ENCODE measurements at regions not wholly inside any gene's neighbourhood (a gene's known extent, or its start where the extent isn't known, plus 50 kb on each side); places are given as distances from the start of the nearest gene placed in this dataset.

GRCh38 chr13:80509264-80509663 is 168.3 kb upstream of the SPRY2 start:
- intact Hi-C loops (cut with micrococcal nuclease): no loop called here
- Mint-ChIP-seq H3K9me3 (ENCODE audit: unreplicated experiment) (no peaks in the 10 kb centered on the region), H3K27ac (ENCODE audit: low read depth, unreplicated experiment) (peak overlapping the region; percentile 20), H3K27me3 (ENCODE audit: insufficient read depth, unreplicated experiment) (no peaks in the 10 kb centered on the region), H3K4me1 (ENCODE audit: insufficient read depth, unreplicated experiment) (peaks cover 27% of the 10 kb centered on the region), H3K4me3 (ENCODE audit: unreplicated experiment) (no peak overlapping the region), H3K36me3 (ENCODE audit: insufficient read depth, unreplicated experiment) (no peaks in the 10 kb centered on the region)
- BruUV-seq (replicated peaks): no TSS peak
- TF ChIP-seq, protein P1, sequence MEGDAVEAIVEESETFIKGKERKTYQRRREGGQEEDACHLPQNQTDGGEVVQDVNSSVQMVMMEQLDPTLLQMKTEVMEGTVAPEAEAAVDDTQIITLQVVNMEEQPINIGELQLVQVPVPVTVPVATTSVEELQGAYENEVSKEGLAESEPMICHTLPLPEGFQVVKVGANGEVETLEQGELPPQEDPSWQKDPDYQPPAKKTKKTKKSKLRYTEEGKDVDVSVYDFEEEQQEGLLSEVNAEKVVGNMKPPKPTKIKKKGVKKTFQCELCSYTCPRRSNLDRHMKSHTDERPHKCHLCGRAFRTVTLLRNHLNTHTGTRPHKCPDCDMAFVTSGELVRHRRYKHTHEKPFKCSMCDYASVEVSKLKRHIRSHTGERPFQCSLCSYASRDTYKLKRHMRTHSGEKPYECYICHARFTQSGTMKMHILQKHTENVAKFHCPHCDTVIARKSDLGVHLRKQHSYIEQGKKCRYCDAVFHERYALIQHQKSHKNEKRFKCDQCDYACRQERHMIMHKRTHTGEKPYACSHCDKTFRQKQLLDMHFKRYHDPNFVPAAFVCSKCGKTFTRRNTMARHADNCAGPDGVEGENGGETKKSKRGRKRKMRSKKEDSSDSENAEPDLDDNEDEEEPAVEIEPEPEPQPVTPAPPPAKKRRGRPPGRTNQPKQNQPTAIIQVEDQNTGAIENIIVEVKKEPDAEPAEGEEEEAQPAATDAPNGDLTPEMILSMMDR (IDR thresholded peaks at IDR 0.05; ENCODE audit: unreplicated experiment): no peak
- DNase-seq (ENCODE audit: unreplicated experiment): peak; percentile 16
- POLR2A ChIA-PET: interaction anchor here (0.6 to 1.8 kb wide), 3 partner anchors 23 to 168 kb away, joined by 3 to 5 read pairs (median 5); partner anchors contain the start of gene SPRY2
- CTCF ChIA-PET: interaction anchor here (0.9 kb wide), 1 partner anchor 30 kb away, joined by 4 read pairs; no protein-coding TSS in a partner anchor

DNA sequence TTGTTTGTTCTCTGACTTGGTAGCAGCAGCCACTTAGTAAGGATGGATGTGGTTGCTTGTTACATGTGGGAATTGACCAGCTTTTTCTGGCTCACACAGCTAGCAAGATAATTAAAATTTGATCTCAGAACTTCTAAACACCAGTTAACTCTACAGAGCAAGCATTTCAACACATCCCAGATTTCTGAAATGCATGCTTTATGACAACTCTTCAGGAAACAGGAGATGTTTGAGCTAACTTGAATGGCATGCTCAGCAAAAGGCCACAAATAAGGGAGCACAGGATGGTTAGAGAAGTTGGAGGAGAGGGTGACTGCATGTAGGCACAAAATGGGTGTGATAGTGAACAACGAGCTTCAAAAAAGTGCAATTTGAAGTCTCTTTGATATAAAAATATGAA is 167.1 kb upstream of the SPRY2 start:
- Mint-ChIP-seq H3K27me3 (ENCODE audit: insufficient read depth, unreplicated experiment) (no peaks in the 10 kb centered on the region), H3K4me1 (ENCODE audit: insufficient read depth, unreplicated experiment) (peaks cover 27% of the 10 kb centered on the region), H3K36me3 (ENCODE audit: insufficient read depth, unreplicated experiment) (no peaks in the 10 kb centered on the region), H3K4me3 (ENCODE audit: unreplicated experiment) (no peak overlapping the region), H3K27ac (ENCODE audit: low read depth, unreplicated experiment) (peak overlapping the region; percentile 29), H3K9me3 (ENCODE audit: unreplicated experiment) (no peaks in the 10 kb centered on the region)
- TF ChIP-seq, protein P1 (IDR thresholded peaks at IDR 0.05; ENCODE audit: unreplicated experiment): no peak
- ChIA-PET POLR2A (interaction anchor here (1.0 to 1.8 kb wide), 2 partner anchors 8 to 167 kb away, joined by 3 to 5 read pairs; partner anchors contain the start of gene SPRY2), CTCF (no interaction called here)
- no TSS peak for BruUV-seq (replicated peaks)
- intact Hi-C loops (cut with micrococcal nuclease): no loop called here
- no peak for DNase-seq (ENCODE audit: unreplicated experiment)

DNA sequence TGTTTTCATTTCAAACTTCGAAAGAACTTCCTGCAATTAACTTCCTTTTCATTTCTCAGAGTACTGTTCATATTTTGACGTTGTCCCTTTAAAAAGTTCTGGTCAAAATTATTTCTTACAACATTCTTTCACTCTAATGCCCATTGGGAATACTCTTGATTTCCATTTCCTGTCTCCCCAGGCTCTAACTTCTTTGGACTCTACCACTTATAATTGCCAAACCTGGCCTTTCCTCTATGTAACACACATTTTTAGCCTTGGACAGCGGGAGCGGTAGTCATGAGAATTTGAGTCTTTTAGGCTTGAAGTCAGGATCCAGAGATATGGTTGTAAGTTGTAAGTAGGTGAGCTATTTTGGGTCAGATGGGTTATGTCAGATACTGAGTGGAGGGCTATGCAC is 163.5 kb upstream of the SPRY2 start:
- TF ChIP-seq, protein P1 (IDR thresholded peaks at IDR 0.05; ENCODE audit: unreplicated experiment): no peak

DNA sequence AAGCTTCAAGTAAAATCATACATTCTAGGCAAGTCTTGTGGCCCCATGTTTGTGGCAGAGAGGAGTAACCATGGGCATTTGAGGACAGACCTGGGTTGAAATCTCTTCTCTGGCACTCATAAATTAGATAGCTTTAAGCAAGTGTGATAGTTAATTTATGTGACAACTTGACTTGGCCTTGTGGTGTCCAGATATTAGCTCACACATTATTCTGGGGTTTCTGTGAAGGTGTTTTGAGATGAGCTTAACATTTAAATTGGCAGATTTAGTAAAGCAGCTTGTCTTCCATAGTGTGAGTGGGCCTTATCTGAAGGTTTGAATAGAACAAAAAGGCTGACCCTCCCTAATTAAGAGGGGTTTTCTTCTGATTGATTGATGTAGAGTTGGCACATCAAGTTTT is 161.4 kb upstream of the SPRY2 start:
- DNase-seq (ENCODE audit: unreplicated experiment): no peak
- Mint-ChIP-seq H3K27ac (ENCODE audit: low read depth, unreplicated experiment) (no peak overlapping the region), H3K27me3 (ENCODE audit: insufficient read depth, unreplicated experiment) (no peaks in the 10 kb centered on the region), H3K4me1 (ENCODE audit: insufficient read depth, unreplicated experiment) (peaks cover 4% of the 10 kb centered on the region), H3K9me3 (ENCODE audit: unreplicated experiment) (no peaks in the 10 kb centered on the region), H3K4me3 (ENCODE audit: unreplicated experiment) (no peak overlapping the region), H3K36me3 (ENCODE audit: insufficient read depth, unreplicated experiment) (no peaks in the 10 kb centered on the region)
- CTCF ChIA-PET: interaction anchor here (0.6 kb wide), 1 partner anchor 846 kb away, joined by 3 read pairs; no protein-coding TSS in a partner anchor
- POLR2A ChIA-PET: interaction anchor here (0.6 to 0.8 kb wide), 3 partner anchors 16 to 1021 kb away, joined by 3 read pairs; partner anchors contain the start of genes NDFIP2 and SPRY2
- TF ChIP-seq, protein P1 (IDR thresholded peaks at IDR 0.05; ENCODE audit: unreplicated experiment): no peak
- BruUV-seq (replicated peaks): no TSS peak
- intact Hi-C loops (cut with micrococcal nuclease): no loop called here

More for the DNA sequence above, 163.5 kb upstream of the SPRY2 start:
- intact Hi-C loops (cut with micrococcal nuclease): no loop called here
- BruUV-seq (replicated peaks): no TSS peak
- no peak for DNase-seq (ENCODE audit: unreplicated experiment)
- Mint-ChIP-seq H3K9me3 (ENCODE audit: unreplicated experiment) (no peaks in the 10 kb centered on the region), H3K27ac (ENCODE audit: low read depth, unreplicated experiment) (no peak overlapping the region), H3K4me3 (ENCODE audit: unreplicated experiment) (no peak overlapping the region), H3K27me3 (ENCODE audit: insufficient read depth, unreplicated experiment) (no peaks in the 10 kb centered on the region), H3K4me1 (ENCODE audit: insufficient read depth, unreplicated experiment) (peaks cover 18% of the 10 kb centered on the region), H3K36me3 (ENCODE audit: insufficient read depth, unreplicated experiment) (no peaks in the 10 kb centered on the region)
- POLR2A ChIA-PET: no interaction called here
- CTCF ChIA-PET: no interaction called here
